ENCODE measurements at regions not wholly inside any gene's neighbourhood (a gene's known extent, or its start where the extent isn't known, plus 50 kb on each side); places are given as distances from the start of the nearest gene placed in this dataset.

DNA sequence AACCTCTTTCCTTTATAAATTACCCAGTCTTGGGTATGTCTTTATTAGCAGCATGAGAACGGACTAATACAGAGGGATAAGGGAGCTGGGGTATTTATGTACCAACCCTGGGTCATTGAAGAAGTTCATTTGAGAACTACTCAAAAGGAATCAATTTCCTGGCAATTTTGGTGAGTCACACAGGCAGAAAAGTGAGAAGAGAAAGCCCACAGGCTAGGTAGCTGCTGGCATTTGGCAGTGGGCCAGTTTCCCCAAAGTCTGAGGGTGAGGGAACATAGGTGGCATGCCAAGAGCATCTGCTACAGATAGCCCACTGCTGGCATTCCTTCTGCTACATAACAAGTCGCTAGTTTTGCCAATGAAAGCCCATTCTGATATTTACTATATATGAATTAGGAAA is 411.2 kb downstream of the MID1IP1 start:
- TF ChIP-seq, protein P1, sequence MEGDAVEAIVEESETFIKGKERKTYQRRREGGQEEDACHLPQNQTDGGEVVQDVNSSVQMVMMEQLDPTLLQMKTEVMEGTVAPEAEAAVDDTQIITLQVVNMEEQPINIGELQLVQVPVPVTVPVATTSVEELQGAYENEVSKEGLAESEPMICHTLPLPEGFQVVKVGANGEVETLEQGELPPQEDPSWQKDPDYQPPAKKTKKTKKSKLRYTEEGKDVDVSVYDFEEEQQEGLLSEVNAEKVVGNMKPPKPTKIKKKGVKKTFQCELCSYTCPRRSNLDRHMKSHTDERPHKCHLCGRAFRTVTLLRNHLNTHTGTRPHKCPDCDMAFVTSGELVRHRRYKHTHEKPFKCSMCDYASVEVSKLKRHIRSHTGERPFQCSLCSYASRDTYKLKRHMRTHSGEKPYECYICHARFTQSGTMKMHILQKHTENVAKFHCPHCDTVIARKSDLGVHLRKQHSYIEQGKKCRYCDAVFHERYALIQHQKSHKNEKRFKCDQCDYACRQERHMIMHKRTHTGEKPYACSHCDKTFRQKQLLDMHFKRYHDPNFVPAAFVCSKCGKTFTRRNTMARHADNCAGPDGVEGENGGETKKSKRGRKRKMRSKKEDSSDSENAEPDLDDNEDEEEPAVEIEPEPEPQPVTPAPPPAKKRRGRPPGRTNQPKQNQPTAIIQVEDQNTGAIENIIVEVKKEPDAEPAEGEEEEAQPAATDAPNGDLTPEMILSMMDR (IDR thresholded peaks at IDR 0.05; ENCODE audit: insufficient read depth, missing control alignments), result no peak
- FAIRE-seq (no peak), DNase-seq (ENCODE audit: insufficient read length, low spot score) (no peak)

DNA sequence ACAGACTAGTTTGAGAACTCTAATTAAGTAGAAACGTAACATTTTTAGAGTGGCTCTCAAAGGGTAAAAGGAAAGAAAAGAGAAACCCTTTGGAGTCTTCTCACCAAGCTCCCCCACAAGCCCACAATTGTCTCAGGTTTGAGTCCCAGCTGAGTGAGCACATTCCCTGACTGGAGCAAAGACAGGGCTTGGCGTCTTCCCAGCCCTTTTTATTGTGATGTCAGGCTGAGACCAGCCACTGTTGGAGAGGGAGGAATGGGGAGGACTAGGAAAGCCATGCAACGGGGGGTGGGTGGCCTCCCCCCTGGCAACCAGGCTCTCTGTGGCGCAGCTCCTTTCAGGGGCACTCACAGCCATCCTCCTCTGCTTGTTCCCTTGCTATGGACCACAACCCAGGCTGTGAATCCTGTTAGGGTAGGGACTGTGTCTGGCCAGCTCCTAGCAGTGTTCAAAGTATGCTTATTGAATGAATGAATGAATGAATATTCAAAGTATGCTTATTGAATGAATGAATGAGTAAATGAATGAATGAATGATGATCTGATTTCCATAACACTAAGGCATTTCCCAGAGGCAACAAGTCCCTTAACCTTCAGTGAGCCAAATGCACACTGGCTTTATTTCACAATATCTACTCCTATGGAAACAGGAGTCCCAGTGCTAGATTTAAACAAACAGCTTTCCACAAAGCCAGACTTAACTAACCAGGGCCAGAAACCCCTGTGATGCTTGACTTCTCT is 413.3 kb downstream of the MID1IP1 start:
- TF ChIP-seq, protein P1 (IDR thresholded peaks at IDR 0.05; ENCODE audit: insufficient read depth, missing control alignments), result no peak
- no peak for DNase-seq (ENCODE audit: insufficient read length, low spot score)
- no peak for FAIRE-seq

DNA sequence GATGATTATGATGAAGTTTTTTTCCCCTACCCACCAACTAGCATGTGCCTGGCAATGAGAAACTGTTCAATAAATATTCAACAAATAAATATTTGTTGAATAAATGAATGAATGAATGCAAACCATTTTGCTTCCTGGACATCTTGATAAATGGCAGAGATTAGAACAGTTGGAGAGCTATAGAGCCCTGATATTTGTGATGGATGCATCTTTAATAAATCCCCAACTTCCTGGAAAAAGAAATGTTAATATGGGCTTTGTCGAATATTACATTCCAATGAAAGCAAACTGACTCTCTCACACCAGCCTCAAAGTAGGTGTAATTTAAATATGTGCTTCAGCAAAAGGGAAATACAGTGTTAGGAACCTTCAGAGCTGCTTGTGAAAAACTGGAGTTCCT is 419.7 kb downstream of the MID1IP1 start:
- TF ChIP-seq, protein P1 (IDR thresholded peaks at IDR 0.05; ENCODE audit: insufficient read depth, missing control alignments), result no peak
- DNase-seq (ENCODE audit: insufficient read length, low spot score) (no peak), FAIRE-seq (no peak)

DNA sequence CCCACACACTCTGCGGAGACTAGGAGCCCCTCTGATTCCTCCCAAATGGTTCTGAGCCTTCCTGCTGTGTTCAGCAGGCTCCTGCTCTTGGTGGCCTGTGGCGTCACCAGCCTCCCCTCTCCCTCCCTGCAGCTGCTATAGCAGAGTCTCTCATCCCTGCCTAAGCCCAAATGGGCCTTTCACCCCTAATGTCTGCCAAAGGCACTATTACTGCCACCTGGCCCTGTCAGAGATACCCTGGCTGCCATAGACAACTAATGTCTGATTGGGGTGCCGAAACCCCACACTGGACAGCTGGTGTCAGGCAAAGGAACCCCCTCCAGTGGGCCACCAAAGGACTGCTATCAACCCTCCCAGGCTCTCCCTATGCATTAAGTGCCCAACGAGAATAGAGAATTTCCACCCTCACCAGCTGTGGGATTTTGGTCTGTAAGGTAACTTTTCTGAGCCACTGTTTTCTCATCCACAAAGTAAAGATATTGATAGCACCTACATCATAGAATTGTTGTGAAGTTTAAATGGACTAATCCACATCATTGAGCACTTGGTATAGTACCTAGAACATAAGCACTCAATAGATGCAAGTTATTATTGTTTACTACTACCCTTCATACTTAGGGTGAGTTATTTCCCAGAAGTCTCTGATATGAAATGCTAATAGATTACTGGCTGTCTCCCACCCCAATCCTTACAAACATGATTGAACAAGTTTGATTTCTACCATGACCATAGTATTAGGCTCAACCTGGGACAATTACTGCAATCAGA is 421.3 kb downstream of the MID1IP1 start:
- TF ChIP-seq, protein P1 (IDR thresholded peaks at IDR 0.05; ENCODE audit: insufficient read depth, missing control alignments), result no peak
- no peak for DNase-seq (ENCODE audit: insufficient read length, low spot score)
- FAIRE-seq, result no peak

DNA sequence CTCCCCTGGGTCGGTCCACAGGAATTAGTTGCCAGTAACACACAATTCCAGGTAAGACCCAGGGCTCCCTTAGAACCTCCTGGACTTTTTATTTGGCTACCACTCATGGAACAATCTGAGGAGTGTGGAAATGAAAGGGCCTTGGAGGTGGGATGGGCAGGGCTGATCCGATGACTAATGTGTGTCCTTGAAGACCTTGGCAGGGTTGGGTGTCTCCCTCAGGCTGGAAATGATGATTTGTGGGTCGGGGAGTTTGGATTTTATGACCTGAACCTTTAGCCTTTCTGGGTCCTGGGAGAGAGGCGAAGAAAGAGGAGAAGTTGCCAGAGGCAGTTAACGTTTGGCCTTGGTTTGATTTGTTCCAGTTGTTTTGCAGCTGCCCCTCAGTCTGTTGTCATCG is 425.0 kb downstream of the MID1IP1 start:
- no peak for DNase-seq (ENCODE audit: insufficient read length, low spot score)
- no peak for FAIRE-seq
- TF ChIP-seq, protein P1 (IDR thresholded peaks at IDR 0.05; ENCODE audit: insufficient read depth, missing control alignments), result no peak

DNA sequence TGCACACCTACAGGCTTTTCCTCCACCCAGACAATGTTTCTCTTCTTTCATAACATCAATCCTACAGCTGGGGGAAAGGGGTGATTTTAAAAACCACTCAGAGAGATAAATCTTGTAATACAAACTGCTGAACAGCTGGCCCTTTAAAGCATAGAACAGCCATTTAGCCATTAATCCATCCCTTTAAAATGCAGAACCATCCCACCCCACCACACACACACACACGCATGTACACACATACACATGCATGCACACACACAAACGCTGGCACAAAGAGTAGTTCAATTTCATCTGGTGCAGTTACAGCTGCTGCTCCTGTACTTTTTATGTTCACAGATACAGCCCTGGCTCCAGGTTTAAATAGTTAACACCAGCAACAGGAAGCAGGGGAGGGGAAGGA is 426.1 kb downstream of the MID1IP1 start:
- peak; percentile 25 for FAIRE-seq
- TF ChIP-seq, protein P1 (IDR thresholded peaks at IDR 0.05; ENCODE audit: insufficient read depth, missing control alignments), result no peak
- DNase-seq (ENCODE audit: insufficient read length, low spot score), result no peak

DNA sequence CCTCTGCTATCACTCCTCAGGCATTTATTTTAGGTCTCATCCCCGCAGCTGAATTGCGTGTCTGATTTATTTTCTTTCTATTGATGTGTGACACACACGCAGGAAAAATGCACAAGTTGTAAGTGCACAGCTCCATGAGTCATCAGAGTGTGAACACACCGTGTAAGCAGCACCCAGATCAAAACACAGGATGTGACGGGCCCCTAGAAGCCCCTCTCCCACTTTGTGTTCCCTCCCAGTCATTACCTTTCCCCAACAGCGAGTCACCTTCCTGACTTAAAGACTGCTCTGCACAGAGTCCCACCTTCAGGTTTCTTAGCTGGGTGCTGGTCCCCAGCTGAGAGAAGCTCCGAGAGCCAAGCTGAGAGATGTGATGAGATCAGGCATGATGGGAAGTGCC is 436.7 kb downstream of the MID1IP1 start:
- TF ChIP-seq, protein P1 (IDR thresholded peaks at IDR 0.05; ENCODE audit: insufficient read depth, missing control alignments), result no peak
- FAIRE-seq (no peak), DNase-seq (ENCODE audit: insufficient read length, low spot score) (no peak)
